ENCODE measurements at regions not wholly inside any gene's neighbourhood (a gene's known extent, or its start where the extent isn't known, plus 50 kb on each side); places are given as distances from the start of the nearest gene placed in this dataset.

DNA sequence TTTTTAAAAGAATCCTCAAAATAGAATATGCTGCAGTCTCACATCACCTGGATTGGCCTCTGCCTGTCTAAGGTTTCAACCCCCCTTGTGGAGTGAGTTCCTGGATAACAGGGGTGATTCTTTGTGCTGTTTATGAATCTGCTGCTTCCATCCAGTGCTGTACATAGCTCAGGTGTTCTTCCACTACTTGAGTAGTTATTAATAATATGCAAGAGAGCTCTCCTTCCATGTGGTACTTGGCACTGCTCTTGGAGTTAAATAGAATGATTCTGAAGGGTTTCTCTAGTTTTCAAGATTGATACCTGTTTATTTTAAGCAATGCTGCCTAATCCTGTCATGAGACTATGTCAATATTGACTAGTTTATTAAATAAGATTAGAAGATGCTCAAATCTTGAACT lies 273.6 kb downstream of the RDH14 start:
- DNase-seq (no peak), ATAC-seq (no peak)
- no peaks in the 10 kb centered on the region for H3K4me1 ChIP-seq
- H3K9me3 ChIP-seq = no peaks in the 10 kb centered on the region
- intact Hi-C loops (cut with DNase I) = no loop called here
- no peak overlapping the region for H3K27ac ChIP-seq
- no peaks in the 10 kb centered on the region for H3K36me3 ChIP-seq (replicated peaks in 1 of 2; ENCODE audit: insufficient read depth in 1 of 2, low read depth in 2 of 2)
- TF ChIP-seq POLR2A (IDR thresholded peaks at IDR 0.05) = no peak
- TF ChIP-seq, protein P1, sequence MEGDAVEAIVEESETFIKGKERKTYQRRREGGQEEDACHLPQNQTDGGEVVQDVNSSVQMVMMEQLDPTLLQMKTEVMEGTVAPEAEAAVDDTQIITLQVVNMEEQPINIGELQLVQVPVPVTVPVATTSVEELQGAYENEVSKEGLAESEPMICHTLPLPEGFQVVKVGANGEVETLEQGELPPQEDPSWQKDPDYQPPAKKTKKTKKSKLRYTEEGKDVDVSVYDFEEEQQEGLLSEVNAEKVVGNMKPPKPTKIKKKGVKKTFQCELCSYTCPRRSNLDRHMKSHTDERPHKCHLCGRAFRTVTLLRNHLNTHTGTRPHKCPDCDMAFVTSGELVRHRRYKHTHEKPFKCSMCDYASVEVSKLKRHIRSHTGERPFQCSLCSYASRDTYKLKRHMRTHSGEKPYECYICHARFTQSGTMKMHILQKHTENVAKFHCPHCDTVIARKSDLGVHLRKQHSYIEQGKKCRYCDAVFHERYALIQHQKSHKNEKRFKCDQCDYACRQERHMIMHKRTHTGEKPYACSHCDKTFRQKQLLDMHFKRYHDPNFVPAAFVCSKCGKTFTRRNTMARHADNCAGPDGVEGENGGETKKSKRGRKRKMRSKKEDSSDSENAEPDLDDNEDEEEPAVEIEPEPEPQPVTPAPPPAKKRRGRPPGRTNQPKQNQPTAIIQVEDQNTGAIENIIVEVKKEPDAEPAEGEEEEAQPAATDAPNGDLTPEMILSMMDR (IDR thresholded peaks at IDR 0.05) = no peak
- H3K27me3 ChIP-seq = no peaks in the 10 kb centered on the region
- no peak overlapping the region for H3K4me3 ChIP-seq

- 89 to 92% methylated on average over 4 of the region's 4 CpGs for WGBS, 2 donors
- no peaks in the 10 kb centered on the region for H3K4me1 ChIP-seq
- no peaks in the 10 kb centered on the region for H3K36me3 ChIP-seq (replicated peaks in 1 of 2; ENCODE audit: insufficient read depth in 1 of 2, low read depth in 2 of 2)
- no peak for DNase-seq
- intact Hi-C loops (cut with DNase I) = no loop called here
- no peak overlapping the region for H3K4me3 ChIP-seq
- H3K27ac ChIP-seq = no peak overlapping the region
- H3K9me3 ChIP-seq = no peaks in the 10 kb centered on the region
- TF ChIP-seq, protein P1 (IDR thresholded peaks at IDR 0.05) = no peak
- TF ChIP-seq POLR2A (IDR thresholded peaks at IDR 0.05) = no peak
- no peaks in the 10 kb centered on the region for H3K27me3 ChIP-seq
- no peak for ATAC-seq
Measured at GRCh38 chr2:18284331-18284730, 276.1 kb downstream of the RDH14 start.

DNA sequence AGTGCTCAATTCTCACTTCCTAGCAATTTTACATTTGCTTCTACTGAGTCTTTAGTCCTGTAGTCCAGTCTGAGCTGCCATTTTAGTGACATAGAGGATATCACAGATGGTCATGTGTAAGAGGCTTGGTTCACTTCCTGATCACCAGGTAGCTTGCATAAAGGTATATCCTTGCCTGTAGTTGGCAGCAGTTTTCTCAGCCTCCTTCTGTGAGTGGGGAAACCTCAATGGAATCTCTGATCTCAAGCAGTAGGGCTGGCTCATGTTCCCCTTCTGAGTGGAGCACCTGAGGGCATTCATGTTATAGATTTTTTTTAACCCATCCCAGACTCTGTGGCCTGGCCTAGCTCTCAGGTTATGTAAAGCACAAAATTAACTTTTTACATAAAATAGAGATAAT lies 278.4 kb downstream of the RDH14 start:
- intact Hi-C loops (cut with DNase I) = no loop called here
- ATAC-seq = no peak

DNA sequence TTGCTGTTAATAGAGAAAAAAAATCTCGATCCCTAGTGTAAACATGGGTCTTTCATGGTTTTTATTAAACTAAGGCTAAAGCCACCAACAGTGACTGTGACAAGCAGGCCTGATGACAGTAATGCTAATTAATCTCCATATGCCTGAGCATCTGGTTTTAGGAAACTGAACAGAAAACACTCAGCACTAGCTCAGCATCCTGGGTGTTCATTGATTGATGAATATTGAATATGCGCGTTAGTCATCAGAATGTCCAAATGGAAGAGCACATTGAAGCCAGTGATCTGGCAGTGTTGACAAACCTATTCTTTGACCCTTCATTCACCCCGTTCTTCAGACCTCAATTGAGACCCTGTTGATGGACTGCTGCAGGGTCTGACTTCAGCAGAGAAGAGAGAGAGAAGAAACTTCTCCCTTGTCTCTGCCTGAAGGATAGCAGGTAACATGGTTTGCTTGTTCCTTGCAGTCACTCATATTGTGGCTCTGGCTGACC lies 283.8 kb downstream of the RDH14 start:
- Histone ChIP-seq H3K27ac (no peak overlapping the region), H3K4me3 (no peak overlapping the region), H3K27me3 (no peaks in the 10 kb centered on the region), H3K9me3 (no peaks in the 10 kb centered on the region), H3K36me3 (replicated peaks in 1 of 2; ENCODE audit: insufficient read depth in 1 of 2, low read depth in 2 of 2) (no peaks in the 10 kb centered on the region), H3K4me1 (no peaks in the 10 kb centered on the region)
- DNase-seq = no peak
- TF ChIP-seq, protein P1 (IDR thresholded peaks at IDR 0.05) = no peak
- no peak for TF ChIP-seq POLR2A (IDR thresholded peaks at IDR 0.05)
- ATAC-seq = no peak
- intact Hi-C loops (cut with DNase I) = no loop called here
- WGBS, 2 donors = 60 to 69% methylated on average over 4 of the region's 4 CpGs

More for the DNA sequence above, 278.4 kb downstream of the RDH14 start:
- no peak for DNase-seq
- H3K36me3 ChIP-seq (replicated peaks in 1 of 2; ENCODE audit: insufficient read depth in 1 of 2, low read depth in 2 of 2) = no peaks in the 10 kb centered on the region
- H3K4me3 ChIP-seq = no peak overlapping the region
- H3K4me1 ChIP-seq = no peaks in the 10 kb centered on the region
- TF ChIP-seq, protein P1 (IDR thresholded peaks at IDR 0.05) = no peak
- no peak for TF ChIP-seq POLR2A (IDR thresholded peaks at IDR 0.05)
- no peaks in the 10 kb centered on the region for H3K27me3 ChIP-seq
- no peaks in the 10 kb centered on the region for H3K9me3 ChIP-seq
- no peak overlapping the region for H3K27ac ChIP-seq

DNA sequence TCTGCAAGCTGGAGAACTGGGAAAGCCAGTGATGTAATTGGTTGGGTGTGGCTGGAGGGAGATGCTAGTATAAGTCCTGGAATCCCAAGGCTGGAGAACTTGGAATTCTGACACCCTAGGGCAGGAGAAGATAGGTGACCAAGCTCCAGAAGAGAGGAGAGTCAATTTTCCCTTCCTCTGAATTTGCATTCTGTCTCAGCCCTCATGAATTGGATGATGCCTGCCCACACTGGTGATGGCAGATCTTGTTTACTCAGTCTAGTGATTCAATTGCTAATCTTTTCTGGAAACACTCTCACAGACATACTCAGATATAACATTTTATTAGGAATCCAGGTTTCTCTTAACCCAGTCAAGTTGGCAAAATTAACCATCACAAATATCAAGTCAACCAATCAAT lies 287.2 kb downstream of the RDH14 start:
- H3K4me1 ChIP-seq = no peaks in the 10 kb centered on the region
- TF ChIP-seq, protein P1 (IDR thresholded peaks at IDR 0.05) = no peak
- no peak for TF ChIP-seq POLR2A (IDR thresholded peaks at IDR 0.05)

More for the DNA sequence above, 287.2 kb downstream of the RDH14 start:
- no peak overlapping the region for H3K27ac ChIP-seq
- no peaks in the 10 kb centered on the region for H3K36me3 ChIP-seq (replicated peaks in 1 of 2; ENCODE audit: insufficient read depth in 1 of 2, low read depth in 2 of 2)
- DNase-seq (no peak), ATAC-seq (no peak)
- no peaks in the 10 kb centered on the region for H3K27me3 ChIP-seq
- no peak overlapping the region for H3K4me3 ChIP-seq
- no peaks in the 10 kb centered on the region for H3K9me3 ChIP-seq
- intact Hi-C loops (cut with DNase I) = no loop called here
